NAMALWA (cell line): ENCODE measurements at regions not wholly inside any gene's neighbourhood (a gene's known extent, or its start where the extent isn't known, plus 50 kb on each side); places are given as distances from the start of the nearest gene placed in this dataset.
"Not testable (repeated sequence)": the region's sequence is repeated elsewhere in the genome, so short reads cannot be mapped to it uniquely, and the experiment has no call there.

Source experiments
- DNase-seq: peaks from one replicate; pipeline ENCODE4 v3.0.0-alpha.2; 2015; ENCODE audit warnings: low spot score

- no peak for DNase-seq
These were observed 296.3 kb downstream of the PCDH7 start for GRCh38 chr4:31016322-31017061.

GRCh38 chr4:31020363-31020762, 300.2 kb downstream of the PCDH7 start:
- no peak for DNase-seq

- no peak for DNase-seq
These were observed 300.8 kb downstream of the PCDH7 start for GRCh38 chr4:31021008-31021407.

- no peak for DNase-seq
These were observed 302.5 kb downstream of the PCDH7 start for GRCh38 chr4:31022702-31023101.

GRCh38 chr4:31023109-31023508, 302.9 kb downstream of the PCDH7 start:
- no peak for DNase-seq

GRCh38 chr4:31023742-31024141, 303.6 kb downstream of the PCDH7 start:
- DNase-seq, result no peak

GRCh38 chr4:31024781-31025180, 304.6 kb downstream of the PCDH7 start:
- DNase-seq, result not testable (repeated sequence)

GRCh38 chr4:31026256-31026655, 306.1 kb downstream of the PCDH7 start:
- DNase-seq, result no peak

- DNase-seq, result no peak
These were observed 314.4 kb downstream of the PCDH7 start for GRCh38 chr4:31034550-31034949.

GRCh38 chr4:31035761-31036160, 315.6 kb downstream of the PCDH7 start:
- DNase-seq, result no peak

GRCh38 chr4:31037703-31038102, 317.5 kb downstream of the PCDH7 start:
- DNase-seq, result no peak

GRCh38 chr4:31039382-31039781, 319.2 kb downstream of the PCDH7 start:
- no peak for DNase-seq

- DNase-seq, result no peak
These were observed 319.9 kb downstream of the PCDH7 start for GRCh38 chr4:31040106-31040505.

- DNase-seq, result no peak
These were observed 321.2 kb downstream of the PCDH7 start for GRCh38 chr4:31041385-31041784.

GRCh38 chr4:31041853-31042252, 321.7 kb downstream of the PCDH7 start:
- no peak for DNase-seq

GRCh38 chr4:31043382-31044062, 323.4 kb downstream of the PCDH7 start:
- DNase-seq, result no peak

- DNase-seq, result no peak
These were observed 325.0 kb downstream of the PCDH7 start for GRCh38 chr4:31045151-31045550.

GRCh38 chr4:31045724-31046318, 325.7 kb downstream of the PCDH7 start:
- DNase-seq, result peak; percentile 55

GRCh38 chr4:31051151-31051550, 331.0 kb downstream of the PCDH7 start:
- DNase-seq, result no peak

GRCh38 chr4:31051565-31051964, 331.4 kb downstream of the PCDH7 start:
- DNase-seq, result no peak

GRCh38 chr4:31052519-31052918, 332.4 kb downstream of the PCDH7 start:
- DNase-seq, result no peak

- DNase-seq, result no peak
These were observed 333.3 kb downstream of the PCDH7 start for GRCh38 chr4:31053451-31053850.

GRCh38 chr4:31054295-31054694, 334.1 kb downstream of the PCDH7 start:
- no peak for DNase-seq
